HG03175 (cell line): ENCODE measurements at regions not wholly inside any gene's neighbourhood (a gene's known extent, or its start where the extent isn't known, plus 50 kb on each side); places are given as distances from the start of the nearest gene placed in this dataset.
"Not testable (repeated sequence)": the region's sequence is repeated elsewhere in the genome, so short reads cannot be mapped to it uniquely, and the experiment has no call there.

ENCODE experiments used
- ATAC-seq: cut with Tn5 transposase; IDR thresholded peaks from one replicate; pipeline ENCODE4 v1.9.1; 2021; ENCODE audit warnings: mild to moderate bottlenecking, moderate library complexity; ENCODE audit not compliant: unreplicated experiment

DNA sequence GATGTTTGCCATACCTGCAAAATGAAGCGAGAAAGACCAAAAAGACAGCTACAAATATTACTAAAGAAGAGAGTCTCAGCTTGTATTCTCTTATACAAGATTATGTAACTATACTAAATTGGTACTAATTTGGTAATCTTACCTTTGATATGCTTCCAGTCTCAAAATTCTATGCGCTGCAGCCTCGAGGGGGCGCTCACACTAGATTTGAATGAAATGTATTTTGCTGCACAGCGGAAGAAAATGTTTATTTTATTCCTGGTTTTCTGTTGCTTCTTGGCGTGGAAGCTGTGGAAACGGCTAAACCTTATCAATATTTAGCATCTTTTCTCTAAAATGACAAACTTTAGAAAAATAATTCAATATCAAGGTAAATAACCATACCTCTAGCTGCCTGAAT is 267.0 kb upstream of the NUDT12 start:
- no peak for ATAC-seq

- ATAC-seq = no peak
These were observed 265.4 kb upstream of the NUDT12 start for GRCh38 chr5:103827976-103828375.

- no peak for ATAC-seq
These were observed 258.8 kb upstream of the NUDT12 start for GRCh38 chr5:103821361-103821760.

- ATAC-seq = peak; percentile 87
These were observed 246.0 kb upstream of the NUDT12 start for GRCh38 chr5:103808464-103809106.

- ATAC-seq = no peak
These were observed 242.1 kb upstream of the NUDT12 start for GRCh38 chr5:103804711-103805110.

DNA sequence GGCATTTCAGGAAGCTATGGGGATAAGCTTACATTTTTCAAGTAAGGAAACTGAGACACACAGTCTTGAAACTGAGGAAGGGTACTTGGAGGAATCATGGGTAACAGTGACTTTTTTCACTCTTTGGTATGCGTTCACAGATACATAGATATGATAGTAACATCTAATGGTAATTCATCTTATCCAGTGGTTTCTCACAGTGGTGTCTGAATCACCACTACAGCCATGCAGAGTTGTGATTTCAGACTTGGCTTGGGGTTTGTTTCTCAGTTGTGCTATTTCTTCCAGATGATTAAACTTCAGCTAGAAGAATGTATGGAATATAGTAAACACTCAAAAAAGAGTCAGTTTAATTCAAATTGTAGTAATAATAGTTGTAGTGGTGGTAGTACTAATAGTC is 239.1 kb upstream of the NUDT12 start:
- no peak for ATAC-seq

DNA sequence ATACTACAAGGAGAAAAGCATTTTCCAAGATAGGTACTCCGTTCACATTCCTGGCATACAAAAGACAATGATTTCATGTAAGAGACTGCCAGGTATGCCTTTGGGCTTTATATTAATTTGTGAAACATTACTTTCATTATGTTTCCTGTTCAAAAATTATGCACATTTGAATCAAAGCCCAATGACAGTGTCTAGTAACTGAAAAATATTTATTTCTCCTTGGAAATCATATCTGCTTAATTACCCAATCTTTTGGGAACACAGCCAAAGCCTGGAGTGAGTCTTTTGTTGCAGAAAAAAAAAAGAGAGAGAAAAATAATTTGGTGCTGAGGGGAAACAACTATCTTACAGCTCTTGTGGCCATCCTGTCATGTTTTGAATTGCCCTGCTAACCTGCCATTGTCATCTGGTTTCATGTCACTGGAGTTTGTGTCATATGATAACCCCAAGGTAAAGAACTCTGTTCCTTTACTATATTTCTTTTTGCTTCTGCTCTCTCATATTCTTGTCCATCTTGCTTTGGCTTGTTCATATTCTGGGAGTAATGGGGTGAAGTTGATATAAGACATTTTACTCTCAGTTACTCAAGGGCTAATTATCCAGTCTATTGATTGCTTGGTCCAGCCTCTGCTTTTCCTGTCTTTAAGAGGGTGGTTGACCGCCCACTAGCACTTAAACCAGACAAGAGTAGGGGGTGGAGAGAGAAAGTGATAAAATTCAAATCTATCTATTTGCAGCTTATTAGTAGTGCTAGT is 238.3 kb upstream of the NUDT12 start:
- no peak for ATAC-seq

GRCh38 chr5:103793595-103794182 is 231.1 kb upstream of the NUDT12 start:
- ATAC-seq = no peak

DNA sequence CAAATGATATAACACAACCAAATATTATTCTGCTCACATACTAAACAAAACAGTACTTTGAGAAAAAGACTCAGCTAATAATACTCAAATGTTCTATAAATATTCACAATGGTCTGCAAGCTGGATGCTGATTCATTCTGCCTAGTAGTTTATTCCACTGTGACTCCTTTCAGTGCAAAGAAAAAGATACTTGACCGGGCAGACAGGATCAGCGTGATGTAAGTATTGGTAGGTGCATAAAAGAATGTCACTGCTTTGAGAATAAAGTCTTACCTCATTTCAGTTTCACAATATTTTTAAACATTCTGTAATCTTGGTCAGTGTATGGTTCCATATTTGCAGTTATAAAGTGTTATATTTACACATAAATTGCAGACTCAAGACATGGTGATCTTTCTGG is 223.0 kb upstream of the NUDT12 start:
- ATAC-seq = no peak

DNA sequence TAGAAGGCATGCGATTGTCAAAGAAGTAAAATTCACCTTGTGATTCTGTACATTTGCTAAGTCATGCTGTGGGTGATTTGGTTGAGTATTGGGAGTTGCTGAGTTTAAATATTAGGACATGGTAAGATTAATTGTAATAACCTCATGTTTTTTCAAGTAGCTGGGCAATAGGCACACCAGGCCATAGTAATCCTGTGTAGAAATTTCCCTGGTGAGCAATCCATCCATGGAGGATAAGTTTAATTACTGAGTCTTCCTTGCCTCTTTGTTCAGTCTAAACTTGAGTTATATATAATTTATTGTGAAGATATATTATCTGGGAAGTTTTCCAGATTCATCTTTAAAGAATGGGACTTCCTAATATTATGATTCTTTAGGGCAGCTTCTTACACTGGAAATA is 221.1 kb upstream of the NUDT12 start:
- no peak for ATAC-seq

- ATAC-seq = no peak
These were observed 218.2 kb upstream of the NUDT12 start for GRCh38 chr5:103780794-103781193.

DNA sequence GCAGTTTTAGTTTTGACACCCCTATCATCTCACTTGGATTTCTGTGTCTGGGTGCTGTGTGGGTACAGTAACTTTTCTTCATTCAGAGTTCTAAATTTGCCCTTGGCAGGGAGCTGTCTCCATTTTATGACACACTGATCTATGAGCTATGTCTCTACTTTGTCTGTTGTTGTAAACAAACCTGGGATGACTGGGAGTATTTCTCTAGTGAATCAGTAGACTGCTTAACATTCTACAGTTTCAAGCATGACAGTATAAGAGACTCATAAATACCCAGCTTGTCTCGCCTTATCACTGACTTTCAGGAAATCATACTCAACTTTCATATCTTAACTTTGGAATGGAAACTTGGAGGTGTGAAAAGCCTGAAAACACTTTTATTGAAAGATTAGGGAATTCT is 212.1 kb upstream of the NUDT12 start:
- no peak for ATAC-seq

DNA sequence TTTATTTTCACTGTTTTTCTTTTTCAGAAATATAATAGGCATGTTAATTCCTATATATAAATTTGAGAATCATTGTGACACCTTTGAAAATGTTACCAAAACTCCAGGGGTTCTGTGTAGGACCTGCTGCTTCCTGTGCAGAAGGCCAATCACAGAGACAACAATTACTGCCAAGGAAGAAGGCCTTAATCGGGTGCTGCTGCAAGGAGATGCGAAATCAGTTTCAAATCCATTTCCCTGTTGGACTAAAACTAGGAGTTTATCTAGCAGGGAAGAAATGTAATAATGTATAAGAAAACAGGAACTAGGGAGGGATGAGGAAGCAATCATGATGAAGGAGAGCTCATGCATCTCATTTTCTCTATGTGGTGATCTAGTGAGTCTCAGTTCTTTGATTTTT is 209.7 kb upstream of the NUDT12 start:
- ATAC-seq = no peak

- no peak for ATAC-seq
These were observed 201.8 kb upstream of the NUDT12 start for GRCh38 chr5:103764403-103764802.

DNA sequence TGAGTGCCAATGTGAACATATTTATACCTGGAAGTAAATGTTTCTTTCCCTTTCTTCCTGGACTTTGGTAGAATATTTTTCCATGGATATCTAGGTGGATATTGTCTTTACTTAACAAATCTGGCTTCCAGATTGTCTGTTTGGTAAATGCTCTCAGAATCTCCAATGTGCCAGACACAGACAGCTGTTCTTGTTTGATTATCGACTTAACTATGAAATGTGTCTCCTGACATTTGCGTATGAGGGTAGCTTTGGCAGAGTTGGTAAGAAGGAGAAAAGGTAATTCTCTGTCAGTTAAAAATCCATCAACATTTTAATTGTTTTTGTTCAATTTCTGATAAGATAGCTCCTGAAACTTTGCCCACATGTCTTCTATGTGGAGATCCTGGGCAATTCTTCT is 196.4 kb upstream of the NUDT12 start:
- ATAC-seq = no peak

DNA sequence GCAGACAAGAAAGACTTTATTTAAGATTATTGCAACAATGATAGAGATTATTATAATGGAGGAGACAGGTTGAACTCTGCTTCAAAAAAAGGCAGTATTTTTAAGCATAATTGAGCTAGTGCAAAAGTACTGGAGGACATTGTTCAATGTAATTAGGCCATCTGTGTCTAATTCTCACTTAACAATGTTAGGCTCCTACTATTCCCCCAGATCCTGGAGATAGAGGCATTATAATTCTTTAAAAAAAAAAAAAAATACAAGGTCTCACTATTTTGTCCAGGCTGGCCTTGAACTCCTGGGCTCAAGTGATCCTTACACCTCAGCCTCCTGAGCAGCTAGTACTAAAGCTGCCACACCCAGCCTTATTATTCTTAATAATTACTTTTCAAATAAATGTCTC is 193.4 kb upstream of the NUDT12 start:
- ATAC-seq = no peak

DNA sequence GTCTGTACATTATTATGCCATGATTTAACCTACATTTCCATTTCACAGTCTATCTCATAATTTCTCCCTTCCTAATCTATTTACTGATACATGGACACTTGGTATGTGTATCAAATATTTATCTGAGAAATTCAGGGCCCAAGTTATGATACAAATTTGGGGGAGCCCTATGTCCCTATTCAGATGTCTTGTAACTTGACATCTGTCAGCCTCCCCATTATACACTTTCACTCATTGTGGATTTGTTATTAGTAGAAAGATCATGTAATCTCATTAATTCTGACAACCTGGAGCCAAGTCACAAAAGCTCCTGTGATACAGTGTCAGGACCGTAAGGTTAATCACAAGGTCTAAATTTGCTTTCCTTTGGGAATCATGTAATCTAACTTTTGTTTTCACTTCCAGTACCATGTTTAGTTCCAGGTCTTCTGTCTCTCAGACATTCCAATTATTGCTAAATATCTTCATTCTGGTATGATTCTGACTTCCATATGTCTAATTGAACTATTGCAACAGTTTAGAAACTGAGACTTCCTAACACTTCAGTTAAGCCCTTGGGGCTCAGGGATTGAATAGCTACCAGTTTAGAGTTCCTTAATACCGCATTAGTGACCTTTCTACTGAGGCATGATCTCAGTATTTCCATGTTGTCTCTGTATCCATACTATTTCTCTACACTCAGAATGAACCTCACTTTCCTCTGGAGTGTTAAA is 182.9 kb upstream of the NUDT12 start:
- ATAC-seq = no peak

- ATAC-seq = no peak
These were observed 181.6 kb upstream of the NUDT12 start for GRCh38 chr5:103744159-103744558.

GRCh38 chr5:103743421-103743820 is 180.8 kb upstream of the NUDT12 start:
- no peak for ATAC-seq

DNA sequence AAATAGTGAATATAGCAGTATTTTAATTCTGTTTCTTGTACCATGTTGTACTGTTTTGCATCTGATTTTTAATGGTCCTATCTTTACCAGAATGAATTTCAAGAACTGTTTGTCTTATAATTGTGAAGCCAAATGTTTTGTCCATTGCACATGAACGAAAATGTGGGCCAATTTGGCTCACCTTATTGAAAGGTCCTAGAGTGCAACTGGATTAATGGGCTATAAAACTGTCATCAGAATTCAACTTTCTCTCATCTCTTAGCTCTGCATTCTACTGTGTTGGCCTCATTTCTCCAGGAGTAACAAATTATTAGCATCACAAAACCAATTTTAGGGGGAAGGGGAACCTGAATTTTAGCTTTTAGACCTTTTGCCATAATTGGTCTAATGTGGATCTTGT is 179.4 kb upstream of the NUDT12 start:
- no peak for ATAC-seq

DNA sequence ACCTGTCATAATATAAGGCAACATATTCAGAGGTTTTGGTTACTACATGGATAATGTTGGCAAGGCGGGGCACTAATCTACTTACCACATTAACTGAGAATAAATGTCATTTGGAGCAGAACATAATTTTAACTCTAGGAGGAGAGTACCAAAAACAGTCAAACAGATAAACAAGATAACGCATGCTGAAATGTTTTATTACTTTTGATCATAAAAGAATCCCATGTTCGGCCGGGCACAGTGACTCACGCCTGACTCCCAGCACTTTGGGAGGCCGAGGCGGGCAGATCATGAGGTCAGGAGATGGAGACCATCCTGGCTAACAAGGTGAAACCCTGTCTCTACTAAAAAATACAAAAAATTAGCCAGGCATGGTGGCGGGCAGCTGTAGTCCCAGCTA is 173.8 kb upstream of the NUDT12 start:
- not testable (repeated sequence) for ATAC-seq

DNA sequence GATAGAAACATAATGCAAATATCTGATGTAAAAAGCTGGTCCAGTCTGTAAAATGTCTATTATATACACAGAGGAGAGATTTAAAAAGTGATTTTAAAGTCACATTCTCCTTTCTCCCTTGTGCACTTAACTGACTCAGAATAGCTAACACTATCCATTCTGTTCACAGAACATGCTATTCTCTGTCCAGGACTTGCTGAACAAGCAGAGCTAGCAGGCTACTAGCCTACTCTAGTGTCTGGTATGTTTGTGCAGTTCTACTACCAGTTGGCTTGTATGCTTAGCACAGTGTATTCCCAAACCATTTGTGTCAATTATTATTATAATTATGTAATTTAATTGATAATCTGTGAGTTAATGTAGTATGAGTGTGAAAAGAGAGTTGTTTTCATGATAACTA is 161.7 kb upstream of the NUDT12 start:
- no peak for ATAC-seq
